ENCODE measurements at regions not wholly inside any gene's neighbourhood (a gene's known extent, or its start where the extent isn't known, plus 50 kb on each side); places are given as distances from the start of the nearest gene placed in this dataset.

DNA sequence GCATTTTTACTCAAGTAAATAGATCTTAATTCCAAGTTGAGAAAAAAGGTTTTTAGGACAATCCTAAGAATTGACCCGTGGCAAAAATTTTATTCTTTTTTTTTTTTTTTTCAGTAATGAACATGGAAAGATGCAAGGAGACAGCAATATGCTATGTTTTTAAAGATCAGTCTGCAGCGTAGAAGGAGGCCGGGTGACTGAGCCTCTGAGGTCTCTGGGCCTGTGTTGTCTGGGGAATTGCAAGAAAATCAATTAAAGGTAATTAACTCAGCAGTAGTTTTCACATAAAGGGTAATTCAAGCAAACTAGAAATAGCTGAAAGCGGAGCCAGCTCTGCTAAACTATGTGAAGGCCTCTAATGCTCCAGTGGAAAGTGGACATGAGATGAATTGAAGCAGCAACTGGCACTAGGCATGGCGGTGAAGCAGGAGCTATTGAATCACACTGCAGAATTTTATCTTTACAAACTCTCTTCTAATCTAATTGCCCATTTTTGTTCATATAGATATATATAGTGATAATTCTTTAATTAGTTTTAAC lies 285.2 kb upstream of the ITGA1 start:
- DNase-seq: no peak

DNA sequence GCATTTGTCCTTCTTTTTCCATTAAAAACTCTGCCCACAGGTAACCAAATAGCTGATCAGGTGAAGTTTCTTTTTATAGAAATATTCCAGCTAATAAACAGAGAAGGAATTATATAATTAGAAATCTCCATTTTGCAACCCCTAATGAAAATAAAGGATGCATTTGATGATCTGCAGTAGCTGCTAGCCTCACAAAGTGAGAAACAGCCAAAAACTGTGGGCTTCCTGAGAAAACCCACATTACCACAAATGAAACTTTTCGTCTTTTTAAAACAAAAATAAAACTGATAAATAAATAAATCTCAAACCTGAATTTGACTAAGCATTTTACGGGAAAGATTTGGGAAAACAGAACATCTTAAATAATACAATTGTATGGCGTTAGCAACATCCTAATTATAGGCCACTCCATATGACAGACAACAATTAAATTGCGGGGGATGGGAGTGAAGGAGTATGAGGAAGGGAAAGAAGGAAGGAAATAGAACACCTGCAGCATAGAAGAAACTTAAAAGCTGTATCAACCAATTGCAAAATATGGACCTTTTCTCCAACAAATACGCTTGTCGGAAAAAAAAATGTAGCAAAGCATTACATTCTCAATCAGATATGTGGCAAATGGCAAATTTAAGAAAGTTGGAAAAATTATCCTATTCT lies 283.0 kb upstream of the ITGA1 start:
- no peak for DNase-seq

DNA sequence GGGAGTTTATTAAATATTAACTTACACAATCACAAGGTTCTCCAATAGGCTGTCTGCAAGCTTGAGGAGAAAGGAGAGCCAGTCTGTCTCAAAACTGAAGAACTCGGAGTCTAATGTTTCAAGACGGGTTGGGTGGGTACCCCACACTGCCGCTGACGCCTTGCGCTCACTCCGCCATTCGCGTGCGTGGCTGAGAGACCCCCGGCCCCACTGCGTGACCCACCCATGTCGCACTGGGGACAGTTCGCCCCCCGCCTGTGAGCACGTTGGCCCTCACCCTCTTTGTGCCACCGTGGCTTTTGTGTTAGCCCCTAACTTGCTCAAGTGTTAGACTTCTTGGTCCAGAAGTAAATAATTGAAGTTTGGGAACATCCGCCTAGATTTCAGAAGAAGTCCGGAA lies 270.0 kb upstream of the ITGA1 start:
- DNase-seq: no peak

DNA sequence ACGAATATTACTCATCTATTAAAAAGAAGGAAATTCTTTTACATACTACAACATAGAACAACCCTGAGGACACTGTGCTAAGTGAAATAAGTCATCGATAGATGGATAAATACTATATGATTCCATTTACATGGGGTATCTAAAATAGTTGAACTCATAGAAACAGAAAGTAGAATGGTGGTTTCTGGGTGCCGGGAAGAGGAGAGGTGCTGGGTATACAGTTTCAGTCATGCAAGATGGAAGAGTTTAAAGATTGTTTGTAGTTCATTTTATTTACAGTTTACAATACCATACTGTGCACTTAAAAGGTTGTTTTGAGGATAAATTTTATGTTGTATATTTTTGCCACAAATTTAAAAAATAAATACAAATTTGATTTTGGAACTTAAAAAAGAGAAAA lies 267.5 kb upstream of the ITGA1 start:
- no peak for DNase-seq

DNA sequence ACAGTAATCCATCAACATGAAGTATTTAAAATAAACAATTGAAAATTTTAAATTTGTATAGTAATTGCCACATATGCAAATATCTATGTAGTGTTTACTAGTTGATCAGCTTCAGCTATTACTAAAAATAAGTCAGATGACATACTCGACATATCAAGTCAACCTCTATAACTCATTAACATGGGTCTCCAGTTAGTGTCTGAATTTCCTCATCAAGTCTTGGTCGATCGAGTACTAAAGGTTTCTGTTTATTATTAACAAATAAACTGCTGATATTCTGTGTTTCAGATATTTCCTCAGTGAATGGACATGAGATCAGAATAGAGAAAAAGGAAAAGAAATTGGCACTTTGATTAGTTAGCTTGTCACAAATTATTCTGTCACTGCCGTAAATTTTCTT lies 266.5 kb upstream of the ITGA1 start:
- DNase-seq: no peak

DNA sequence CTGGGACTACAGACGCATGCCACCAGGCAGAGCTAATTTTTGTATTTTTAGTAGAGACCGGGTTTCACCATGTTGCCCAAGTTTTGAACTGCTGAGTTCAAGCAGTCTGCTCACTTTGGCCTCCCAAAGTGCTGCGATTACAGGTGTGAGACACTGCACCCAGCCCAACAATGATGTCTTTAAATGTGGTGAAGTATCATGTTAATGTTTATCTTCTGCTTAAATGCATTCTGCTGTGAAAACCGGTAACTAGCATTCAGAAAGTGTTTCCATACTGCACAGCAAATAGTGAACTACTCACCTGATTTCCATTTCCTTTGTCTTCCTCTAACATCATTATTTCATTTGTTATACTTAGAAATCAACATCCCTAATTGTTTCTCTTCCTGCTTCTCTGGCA lies 264.0 kb upstream of the ITGA1 start:
- DNase-seq: no peak

DNA sequence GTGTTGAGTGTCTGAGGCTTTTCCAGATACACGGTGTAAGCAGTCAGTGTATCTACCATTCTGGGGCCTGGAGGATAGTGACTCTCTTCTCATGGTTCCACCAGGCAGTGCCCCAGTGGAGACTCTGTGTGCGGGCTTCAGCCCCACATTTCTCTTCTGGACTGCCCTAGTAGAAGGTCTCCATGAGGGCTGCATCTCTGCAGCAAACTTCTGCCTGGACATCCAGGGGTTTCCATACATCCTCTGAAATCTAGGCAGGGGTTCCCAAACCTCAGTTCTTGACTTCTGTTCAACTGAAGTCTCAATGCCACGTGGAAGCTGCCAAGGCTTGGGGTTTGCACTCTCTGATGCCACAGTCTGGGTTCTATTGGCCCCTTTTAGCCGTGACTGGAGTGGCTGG lies 256.6 kb upstream of the ITGA1 start:
- no peak for DNase-seq

DNA sequence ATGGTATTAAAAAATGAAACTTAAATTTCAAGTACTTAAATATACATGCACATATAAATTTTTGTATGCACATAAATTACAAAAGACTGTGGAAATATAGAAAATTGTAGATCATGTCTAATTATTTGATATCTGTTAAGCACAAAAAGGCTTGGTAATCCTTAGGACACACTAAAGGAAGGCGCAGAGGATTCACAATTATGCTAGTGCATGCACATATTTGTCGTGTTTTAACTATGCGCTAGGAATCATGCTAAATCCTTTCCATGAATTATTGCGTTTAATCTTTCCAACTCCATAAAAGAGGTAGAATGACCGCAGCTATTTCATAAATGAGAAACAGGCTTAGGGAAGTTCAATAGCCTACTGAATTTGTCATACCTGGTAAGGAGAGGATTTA lies 244.1 kb upstream of the ITGA1 start:
- DNase-seq: no peak

DNA sequence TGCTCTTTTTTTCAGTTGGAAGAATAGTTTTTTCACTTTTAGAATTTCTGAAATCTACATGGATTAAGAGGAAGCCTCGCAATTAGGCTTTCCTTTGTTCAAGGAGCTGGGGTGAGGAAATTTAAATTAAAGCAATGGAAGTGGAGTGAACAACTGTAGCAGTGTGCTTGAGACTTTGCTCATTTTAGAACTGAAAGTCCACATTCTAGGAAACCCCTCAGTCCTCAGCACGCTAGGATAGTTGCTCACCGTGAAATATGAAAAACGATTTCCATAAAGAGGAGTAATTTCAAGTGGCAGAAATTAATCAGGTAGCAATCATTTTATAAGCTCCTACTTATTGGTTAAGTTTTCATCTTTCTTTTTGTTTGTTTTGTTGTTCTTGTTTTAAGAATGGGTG lies 243.0 kb upstream of the ITGA1 start:
- no peak for DNase-seq

DNA sequence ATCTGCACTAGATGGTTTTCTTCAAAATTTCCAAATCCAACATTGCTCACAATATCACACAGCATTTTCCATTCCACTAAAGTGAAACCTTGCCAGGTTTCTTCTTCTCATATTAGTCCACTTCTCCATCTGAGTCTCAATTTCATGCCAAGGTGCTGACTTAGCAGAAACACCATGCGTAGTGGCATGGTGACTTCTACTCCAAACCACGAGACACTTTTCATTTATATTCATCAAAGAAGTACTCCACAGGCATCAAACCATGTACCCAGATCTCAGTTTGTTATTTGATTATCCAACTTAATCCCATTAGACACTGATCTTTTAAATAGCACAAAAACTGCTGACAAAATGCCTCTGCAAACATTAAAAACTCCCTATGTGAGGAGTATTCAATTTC lies 233.4 kb upstream of the ITGA1 start:
- no peak for DNase-seq

DNA sequence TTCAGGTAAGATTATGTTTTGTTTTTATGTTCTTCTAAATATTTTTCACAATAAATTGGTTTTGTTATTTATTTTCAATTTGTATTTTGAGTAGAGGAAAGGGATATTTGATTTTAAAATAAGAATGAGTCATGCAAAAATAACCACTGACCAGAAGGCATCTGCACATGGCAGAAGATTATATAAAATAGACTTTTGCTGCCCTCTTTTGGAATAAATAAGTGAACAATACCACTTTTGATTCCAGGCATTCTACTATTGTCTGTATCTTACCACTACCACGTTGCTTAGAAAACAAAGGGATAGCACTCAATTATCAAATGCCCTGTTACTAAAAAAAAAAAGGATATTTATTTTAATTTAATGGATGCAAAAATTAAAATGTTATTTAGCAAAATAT lies 227.3 kb upstream of the ITGA1 start:
- DNase-seq: peak; percentile 28

DNA sequence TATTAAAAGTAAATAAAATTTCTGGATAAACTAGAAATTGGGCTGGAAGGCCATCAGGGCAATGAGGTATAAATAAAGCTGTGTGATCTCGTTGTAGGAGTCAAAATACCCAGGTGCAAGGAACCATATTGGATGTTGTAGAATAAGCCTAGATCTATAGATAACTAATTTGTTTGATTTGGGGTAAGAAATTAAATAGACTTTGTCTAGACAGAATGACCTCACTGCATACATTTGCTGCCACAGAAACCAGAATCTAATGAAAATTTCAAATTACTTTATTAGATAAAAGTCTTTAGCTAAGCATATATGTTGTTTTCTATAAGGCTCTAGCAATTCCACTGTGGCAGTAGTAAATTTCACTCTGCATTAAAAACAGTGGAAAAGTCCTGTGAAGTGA lies 225.2 kb upstream of the ITGA1 start:
- no peak for DNase-seq

DNA sequence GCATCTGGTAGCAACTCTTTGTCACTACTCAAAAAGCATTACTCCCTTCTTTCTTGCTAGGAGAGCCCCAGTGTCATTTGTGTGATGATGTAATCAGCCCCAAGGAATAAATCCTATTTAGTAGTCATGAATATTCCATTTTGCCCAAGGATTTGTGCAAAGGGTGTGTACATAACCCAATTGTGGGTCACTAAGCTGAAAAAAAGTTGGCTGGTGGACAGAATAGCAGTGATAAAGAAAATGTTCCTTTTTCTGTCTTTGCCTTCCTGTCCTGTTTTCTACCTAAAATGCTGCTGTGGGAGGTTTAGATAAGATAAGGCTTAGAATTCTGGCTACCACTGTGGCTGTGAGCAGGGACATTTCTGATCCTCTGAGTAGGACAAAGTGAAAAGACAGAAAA lies 223.1 kb upstream of the ITGA1 start:
- no peak for DNase-seq

DNA sequence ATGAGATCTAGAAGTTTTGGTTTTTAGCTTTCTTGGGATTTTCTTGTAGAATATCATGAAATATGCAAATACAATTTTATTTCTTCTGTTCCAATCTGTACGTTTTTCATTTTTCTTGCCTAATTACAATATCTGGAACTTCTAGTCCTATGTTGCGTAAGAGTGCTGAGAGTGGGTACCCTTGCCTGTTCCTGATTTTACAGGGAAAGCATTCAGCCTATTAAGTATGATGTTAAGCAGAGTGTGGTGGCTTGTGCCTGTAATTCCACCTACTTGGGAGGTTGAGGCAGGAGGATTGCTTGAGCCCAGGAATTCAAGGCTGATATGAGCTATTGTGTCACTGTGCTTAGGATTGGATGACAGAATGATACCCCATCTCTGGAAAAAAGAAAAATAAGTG lies 210.2 kb upstream of the ITGA1 start:
- no peak for DNase-seq

DNA sequence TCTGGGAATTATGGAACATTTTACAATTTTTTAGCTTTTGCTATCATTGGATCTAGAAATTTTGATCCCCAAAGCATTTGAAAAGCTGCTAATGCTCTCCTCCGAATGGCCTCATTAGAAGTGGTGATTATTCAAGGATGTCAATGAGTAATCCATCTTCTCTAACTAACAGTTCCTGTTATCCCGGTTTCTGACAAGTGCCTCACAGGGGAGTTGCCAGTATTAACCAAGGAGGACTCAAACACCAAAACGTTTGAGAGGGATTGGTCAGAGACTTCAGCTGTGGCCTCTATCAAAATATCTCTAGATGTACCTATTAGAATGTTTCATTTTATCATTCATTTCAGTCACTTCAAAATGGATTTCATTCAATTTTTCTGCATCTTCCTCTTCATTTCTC lies 208.3 kb upstream of the ITGA1 start:
- no peak for DNase-seq

DNA sequence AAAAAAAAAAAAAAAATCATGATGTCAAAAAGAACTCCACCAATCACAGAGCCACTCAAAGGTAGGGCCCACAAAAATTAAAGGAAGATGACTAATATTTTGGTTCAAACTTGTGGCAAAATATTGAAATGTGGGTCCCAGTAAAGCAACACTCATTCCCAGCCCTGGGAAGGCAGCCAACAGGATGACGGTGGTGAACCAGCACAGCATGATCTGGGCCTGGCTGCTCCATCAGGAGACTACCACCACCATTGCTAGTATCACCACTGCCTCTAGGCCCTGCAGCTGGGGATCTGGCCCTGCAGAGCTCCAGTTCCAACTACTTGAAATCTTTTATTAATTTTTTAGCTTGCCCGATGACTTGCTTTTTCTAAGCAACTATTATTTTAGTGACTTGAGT lies 206.8 kb upstream of the ITGA1 start:
- no peak for DNase-seq

DNA sequence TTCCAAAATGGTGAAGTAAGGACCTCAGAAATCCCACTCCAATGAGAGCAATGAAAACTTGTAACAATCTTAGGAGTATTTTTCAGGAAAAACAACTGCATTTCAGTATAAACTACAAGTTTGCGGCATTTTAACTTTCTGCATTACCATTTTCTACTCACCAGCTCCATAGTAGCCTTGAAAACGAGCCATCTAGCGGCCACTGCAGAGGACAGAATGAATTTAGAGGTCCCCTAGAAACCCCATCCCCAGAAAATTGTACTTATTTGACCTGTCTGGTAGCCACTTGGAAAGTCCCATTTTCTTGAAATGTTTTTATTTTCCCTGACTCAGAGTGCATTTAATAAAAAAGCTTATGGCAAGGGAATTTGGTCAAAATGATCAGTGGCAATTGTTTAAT lies 205.4 kb upstream of the ITGA1 start:
- no peak for DNase-seq

DNA sequence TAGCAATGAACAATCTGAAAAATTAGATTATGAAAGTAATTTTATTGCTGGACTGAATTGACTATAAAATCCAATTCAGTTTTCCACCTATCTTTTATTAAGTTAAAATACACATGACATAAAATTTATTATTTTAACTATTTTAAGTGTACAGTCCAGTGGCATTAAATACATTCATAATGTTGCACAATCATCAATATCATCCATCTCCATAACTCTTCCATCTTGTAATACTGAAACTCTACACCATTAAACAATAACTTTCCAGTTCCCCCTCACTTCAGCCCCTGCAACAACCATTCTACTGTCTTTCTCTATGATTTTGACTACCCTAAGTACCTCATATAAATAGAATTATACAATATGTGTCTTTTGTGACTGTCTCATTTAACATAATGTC lies 200.6 kb upstream of the ITGA1 start:
- DNase-seq: no peak

DNA sequence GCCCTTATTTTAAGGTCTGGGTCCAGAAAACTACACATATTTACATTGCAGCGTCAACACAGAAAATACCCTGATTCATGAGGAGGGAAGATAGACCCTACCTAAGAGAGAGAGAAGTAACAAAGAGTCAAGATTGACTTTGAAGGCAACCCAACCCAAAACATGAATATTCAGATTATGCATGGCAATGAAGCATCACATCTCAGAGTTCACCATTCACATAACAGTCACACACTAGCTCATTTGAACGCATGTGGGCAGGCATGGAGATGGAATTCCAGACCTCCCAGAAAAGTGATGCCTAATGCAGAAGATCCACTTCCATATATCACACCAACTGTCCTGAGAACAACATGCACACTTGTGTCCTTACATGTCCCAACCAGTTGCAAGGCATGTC lies 190.1 kb upstream of the ITGA1 start:
- no peak for DNase-seq

DNA sequence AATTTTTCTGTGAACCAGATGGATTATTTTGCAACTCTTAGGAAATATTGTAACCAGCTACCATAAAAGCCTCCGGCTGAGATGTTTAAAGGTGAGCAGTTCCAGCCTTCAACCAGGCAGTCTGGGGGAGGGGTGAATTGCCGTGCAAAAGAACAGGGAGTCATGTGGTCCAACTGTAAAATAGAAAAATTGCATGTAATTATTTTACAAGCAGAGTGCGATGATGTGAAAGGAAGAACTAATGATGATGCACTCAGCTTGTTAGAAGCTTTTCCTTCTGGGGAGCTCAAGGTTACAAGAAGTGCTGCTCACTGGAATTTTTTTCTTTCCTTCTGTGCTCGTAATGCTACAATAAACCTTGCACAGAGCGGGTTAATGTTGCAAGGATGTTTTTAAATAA lies 188.7 kb upstream of the ITGA1 start:
- DNase-seq: no peak

DNA sequence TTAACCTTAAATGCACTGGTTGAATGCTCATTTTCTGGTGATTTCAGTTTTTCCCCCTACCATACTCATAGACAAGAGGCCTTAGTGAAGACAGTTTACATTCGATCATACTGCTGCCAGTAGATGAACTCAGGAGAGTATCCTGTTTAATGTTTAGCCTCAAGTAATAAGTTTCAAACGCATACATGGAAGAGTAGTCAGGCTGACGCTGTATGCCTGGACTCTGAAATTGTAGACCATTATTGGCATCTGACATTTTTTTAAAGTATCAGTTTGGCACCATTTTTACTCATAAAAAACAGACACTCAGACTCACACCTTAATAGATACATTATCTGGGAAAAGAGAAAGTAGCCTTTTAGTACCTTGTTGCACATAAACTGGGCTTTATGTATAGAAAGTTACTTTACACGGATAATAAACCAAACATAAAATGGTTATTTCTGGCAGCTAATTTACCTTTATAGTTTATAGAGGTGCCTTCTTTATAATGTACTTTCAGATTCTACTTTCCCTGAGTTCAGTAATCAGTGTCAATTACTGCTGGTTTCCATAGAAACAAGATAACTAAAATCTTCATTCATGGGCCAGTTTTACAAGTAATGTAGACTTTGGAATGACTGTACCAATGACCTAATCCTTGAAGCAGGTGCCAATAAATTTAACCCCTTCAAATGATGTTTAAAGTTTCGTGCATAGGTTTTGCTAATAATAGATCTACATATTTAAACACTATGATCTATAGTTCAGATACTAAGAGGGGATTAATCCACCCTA lies 183.8 kb upstream of the ITGA1 start:
- peak; percentile 23 for DNase-seq

DNA sequence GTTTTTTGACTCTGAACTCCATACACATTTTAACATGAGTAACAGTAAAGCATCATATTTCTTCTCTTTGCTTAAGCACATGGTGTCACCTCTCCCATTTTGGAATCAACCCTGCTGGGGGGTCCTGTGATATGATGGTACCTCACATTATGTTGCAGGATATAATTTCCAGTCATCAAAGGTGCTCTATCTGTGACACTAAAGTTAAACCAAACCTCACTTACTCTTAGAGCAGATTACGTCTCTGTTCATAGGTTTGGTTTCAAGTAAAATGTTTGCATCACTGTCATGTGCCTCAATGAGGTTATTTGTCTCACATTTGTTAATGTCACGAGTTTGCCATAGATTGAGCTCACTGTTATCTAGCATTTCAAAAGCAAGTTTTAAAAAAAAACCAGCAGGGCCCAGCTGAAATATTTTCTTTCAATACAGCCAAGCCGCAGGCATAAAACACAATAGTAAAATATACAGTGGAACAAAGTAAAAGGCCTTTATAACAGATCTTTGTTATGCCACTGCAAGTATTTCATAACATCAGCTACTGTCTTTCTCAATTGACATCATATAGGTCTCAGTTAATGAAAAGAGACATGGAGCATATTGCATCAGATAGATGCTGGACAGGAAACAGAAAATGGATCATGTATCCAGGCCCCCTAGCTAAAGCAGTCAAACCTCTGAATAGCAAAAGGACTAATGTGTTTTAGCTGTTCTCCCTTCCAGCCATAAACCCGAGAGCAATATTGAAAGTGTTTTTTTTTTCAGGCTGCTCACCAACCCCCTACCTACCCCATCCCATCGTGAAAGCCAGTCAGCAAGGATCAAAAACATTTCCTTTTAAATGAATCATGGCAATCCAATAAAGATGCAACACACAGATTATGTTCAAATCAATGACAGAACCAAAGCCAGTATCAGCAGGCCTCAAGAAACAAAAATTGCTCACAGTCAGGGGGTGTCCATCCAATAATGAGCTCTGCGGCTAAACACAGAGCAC lies 182.1 kb upstream of the ITGA1 start:
- DNase-seq: peak; percentile 3
